WTC11 (cell line): ENCODE measurements at regions not wholly inside any gene's neighbourhood (a gene's known extent, or its start where the extent isn't known, plus 50 kb on each side); places are given as distances from the start of the nearest gene placed in this dataset.

Experiments used
- ATAC-seq: fragments of 200-7000 bp; cut with Tn5 transposase; 2 replicates; pipeline ENCODE4 v1.10.0; 2021; ENCODE audit warnings: mild to moderate bottlenecking, moderate library complexity
- CTCF ChIA-PET: fragments of 300-600 bp; sonication (Branson Sonifier 250); formaldehyde crosslinking; loops from one replicate; lab custom pipeline; 2021; ENCODE audit warnings: antibody characterized with exemption; lab: Charles Lee
- POLR2A ChIA-PET: fragments of 350-600 bp; sonication (Branson Sonifier 250); formaldehyde crosslinking; loops from one replicate; lab custom pipeline; 2021; ENCODE audit warnings: antibody characterized with exemption; lab: Charles Lee
- DNase-seq: peaks from one replicate; pipeline ENCODE4 v3.0.0; 2021; ENCODE audit warnings: low spot score
- H3K27ac Mint-ChIP-seq: 2 replicates; pipeline ENCODE4 v1.8.0; 2021; ENCODE audit warnings: mixed read lengths
- H3K27me3 Mint-ChIP-seq: 2 replicates; pipeline ENCODE4 v1.8.0; 2021; ENCODE audit warnings: low read depth, mild to moderate bottlenecking, moderate library complexity, mixed read lengths
- H3K36me3 Mint-ChIP-seq: 2 replicates; pipeline ENCODE4 v1.8.0; 2021; ENCODE audit warnings: mixed read lengths
- H3K4me1 Mint-ChIP-seq: 2 replicates; pipeline ENCODE4 v1.8.0; 2022; ENCODE audit warnings: mixed read lengths
- H3K4me3 Mint-ChIP-seq: 2 replicates; pipeline ENCODE4 v1.8.0; 2021; ENCODE audit warnings: mild to moderate bottlenecking, moderate library complexity, mixed read lengths
- H3K9me3 Mint-ChIP-seq: 2 replicates; pipeline ENCODE4 v1.8.0; 2021; ENCODE audit warnings: mixed read lengths
- CREM ChIP-seq: sonication (generic); formaldehyde crosslinking; IDR thresholded peaks from 2 replicates; pipeline ENCODE4 v1.8.1; 2022; ENCODE audit warnings: mild to moderate bottlenecking, missing genetic modification reagents, moderate library complexity
- ELF4 ChIP-seq: sonication (generic); formaldehyde crosslinking; IDR thresholded peaks from 2 replicates; pipeline ENCODE4 v1.8.1; 2022; ENCODE audit warnings: low read depth, mild to moderate bottlenecking, moderate library complexity, missing genetic modification reagents
- ESRRA ChIP-seq: sonication (generic); formaldehyde crosslinking; IDR thresholded peaks from 2 replicates; pipeline ENCODE4 v1.8.1; 2022; ENCODE audit warnings: mild to moderate bottlenecking, missing genetic modification reagents, borderline replicate concordance
- FOXJ3 ChIP-seq: sonication (generic); formaldehyde crosslinking; IDR thresholded peaks from 2 replicates; pipeline ENCODE4 v1.9.0; 2021; ENCODE audit warnings: missing genetic modification reagents, mild to moderate bottlenecking, borderline replicate concordance
- FOXP1 ChIP-seq: sonication (generic); formaldehyde crosslinking; IDR thresholded peaks from 2 replicates; pipeline ENCODE4 v1.8.0; 2022; ENCODE audit warnings: missing genetic modification reagents, mild to moderate bottlenecking, moderate library complexity, borderline replicate concordance
- FOXP4 ChIP-seq: sonication (generic); formaldehyde crosslinking; IDR thresholded peaks from 2 replicates; pipeline ENCODE4 v1.8.0; 2022; ENCODE audit warnings: mild to moderate bottlenecking, missing genetic modification reagents
- GABPB1 ChIP-seq: sonication (generic); formaldehyde crosslinking; IDR thresholded peaks from 2 replicates; pipeline ENCODE4 v1.8.1; 2023; ENCODE audit warnings: mild to moderate bottlenecking, missing genetic modification reagents
- GRHL2 ChIP-seq: fragments of 250-450 bp; sonication (Bioruptor Pico); IDR thresholded peaks from 2 replicates; pipeline ENCODE4 v1.8.0; 2022; ENCODE audit warnings: mild to moderate bottlenecking, moderate library complexity; ENCODE audit not compliant: insufficient replicate concordance, severe bottlenecking
- KAT7 ChIP-seq: sonication (generic); formaldehyde crosslinking; IDR thresholded peaks from 2 replicates; pipeline ENCODE4 v1.8.1; 2023; ENCODE audit warnings: missing genetic modification reagents, mild to moderate bottlenecking, borderline replicate concordance
- NR3C1 ChIP-seq: sonication (generic); formaldehyde crosslinking; conservative IDR thresholded peaks from 2 replicates; pipeline ENCODE4 v1.8.1; 2023; ENCODE audit warnings: low read depth, mild to moderate bottlenecking, missing genetic modification reagents
- OVOL2 ChIP-seq: fragments of 250-450 bp; sonication (Bioruptor Pico); IDR thresholded peaks from 2 replicates; pipeline ENCODE4 v1.9.0; 2021; ENCODE audit warnings: mild to moderate bottlenecking, borderline replicate concordance
- ZBTB43 ChIP-seq: sonication (generic); formaldehyde crosslinking; IDR thresholded peaks from 2 replicates; pipeline ENCODE4 v1.8.1; 2023; ENCODE audit warnings: mild to moderate bottlenecking, missing genetic modification reagents
- ZNF232 ChIP-seq: sonication (generic); formaldehyde crosslinking; IDR thresholded peaks from 2 replicates; pipeline ENCODE4 v1.8.0; 2022; ENCODE audit warnings: mild to moderate bottlenecking, missing genetic modification reagents
- ZNF281 ChIP-seq: sonication (generic); formaldehyde crosslinking; IDR thresholded peaks from 2 replicates; pipeline ENCODE4 v1.8.0; 2023; ENCODE audit warnings: mild to moderate bottlenecking, missing genetic modification reagents
- ZNF416 ChIP-seq: fragments of 250-450 bp; sonication (Bioruptor Pico); IDR thresholded peaks from 2 replicates; pipeline ENCODE4 v1.9.0; 2021; ENCODE audit warnings: mild to moderate bottlenecking, inconsistent platforms
- ZNF423 ChIP-seq: fragments of 250-450 bp; sonication (Bioruptor Pico); IDR thresholded peaks from 2 replicates; pipeline ENCODE4 v2.1.2; 2022; ENCODE audit warnings: mild to moderate bottlenecking, moderate library complexity
- ZNF512 ChIP-seq: sonication (generic); formaldehyde crosslinking; IDR thresholded peaks from 2 replicates; pipeline ENCODE4 v1.8.1; 2022; ENCODE audit warnings: missing genetic modification reagents, borderline replicate concordance
- TF ChIP-seq, protein P1 (sequence below): fragments of 250-450 bp; sonication (Bioruptor Pico); IDR thresholded peaks from 2 replicates; pipeline ENCODE4 v1.9.0; 2021; ENCODE audit warnings: moderate library complexity, mild to moderate bottlenecking, inconsistent platforms, borderline replicate concordance
- TF ChIP-seq, protein P2 (sequence below): sonication (generic); formaldehyde crosslinking; IDR thresholded peaks from 2 replicates; pipeline ENCODE4 v1.8.0; 2022; ENCODE audit warnings: mild to moderate bottlenecking, missing genetic modification reagents
- TF ChIP-seq, protein P3 (sequence below): sonication (generic); formaldehyde crosslinking; conservative IDR thresholded peaks from 2 replicates; pipeline ENCODE4 v1.8.1; 2022; ENCODE audit warnings: mild to moderate bottlenecking, missing genetic modification reagents
- TF ChIP-seq, protein P4 (sequence below): sonication (generic); formaldehyde crosslinking; IDR thresholded peaks from 2 replicates; pipeline ENCODE4 v1.8.1; 2023; ENCODE audit warnings: mild to moderate bottlenecking, missing genetic modification reagents, borderline replicate concordance

DNA sequence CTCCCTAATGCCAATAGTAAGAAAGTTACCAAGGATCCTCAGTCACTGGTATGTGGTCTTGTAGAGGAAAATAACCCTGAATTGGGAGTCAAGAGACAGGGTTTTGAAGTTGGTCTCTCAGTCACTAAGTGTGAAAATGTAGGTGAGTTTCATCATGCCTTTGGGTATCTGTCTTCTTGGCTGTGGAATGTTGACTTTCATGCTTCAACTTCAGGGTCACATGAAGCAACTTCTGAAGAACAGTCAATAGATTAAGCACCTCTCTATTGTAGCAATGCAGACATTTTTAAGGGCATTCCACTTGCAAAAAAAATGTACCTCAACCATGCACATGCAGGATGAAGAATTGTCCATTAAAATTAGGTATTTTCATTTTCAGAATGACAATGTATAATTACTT lies 194.6 kb downstream of the CSNK1G3 start (continued):
- TF ChIP-seq, protein P1, sequence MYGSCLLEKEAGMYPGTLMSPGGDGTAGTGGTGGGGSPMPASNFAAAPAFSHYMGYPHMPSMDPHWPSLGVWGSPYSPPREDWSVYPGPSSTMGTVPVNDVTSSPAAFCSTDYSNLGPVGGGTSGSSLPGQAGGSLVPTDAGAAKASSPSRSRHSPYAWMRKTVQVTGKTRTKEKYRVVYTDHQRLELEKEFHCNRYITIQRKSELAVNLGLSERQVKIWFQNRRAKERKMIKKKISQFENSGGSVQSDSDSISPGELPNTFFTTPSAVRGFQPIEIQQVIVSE (CRISPR knock-in tag): no peak
- no peak for TF ChIP-seq ESRRA (CRISPR knock-in tag)
- no peak for TF ChIP-seq FOXP4
- TF ChIP-seq ZNF512 (CRISPR knock-in tag): no peak
- TF ChIP-seq, protein P2, sequence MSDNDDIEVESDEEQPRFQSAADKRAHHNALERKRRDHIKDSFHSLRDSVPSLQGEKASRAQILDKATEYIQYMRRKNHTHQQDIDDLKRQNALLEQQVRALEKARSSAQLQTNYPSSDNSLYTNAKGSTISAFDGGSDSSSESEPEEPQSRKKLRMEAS (CRISPR knock-in tag): no peak
- no peak for TF ChIP-seq OVOL2 (CRISPR knock-in tag)
- no peak for TF ChIP-seq NR3C1 (CRISPR knock-in tag)

DNA sequence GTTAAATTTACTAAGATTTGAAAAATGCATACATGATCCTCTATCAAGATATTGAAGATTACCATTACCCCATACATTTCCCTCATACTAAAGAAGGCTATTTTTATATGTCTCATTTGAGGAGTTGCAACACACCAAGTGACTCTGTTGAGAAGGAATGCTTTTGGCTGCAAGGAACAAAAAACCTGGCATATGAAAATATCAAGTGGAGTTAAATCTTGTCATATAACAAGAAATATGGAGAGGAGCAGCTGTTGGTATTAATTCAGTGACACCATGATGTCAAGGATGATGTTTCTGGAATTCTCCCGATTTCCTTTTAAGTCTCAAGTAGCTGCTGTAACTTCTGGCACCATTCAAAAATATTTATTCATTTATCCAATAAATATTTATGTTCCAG lies 193.8 kb downstream of the CSNK1G3 start:
- DNase-seq (no peak), ATAC-seq (no peak)
- Mint-ChIP-seq H3K9me3 (peaks cover 8% of the 10 kb centered on the region), H3K4me1 (0 out of 2 replicates have a peak, but pooled peaks cover 4% of the 10 kb centered on the region), H3K4me3 (no peak overlapping the region), H3K27ac (no peak overlapping the region), H3K36me3 (peaks cover 6% of the 10 kb centered on the region; the same call in 1 of the 2 replicates), H3K27me3 (no peaks in the 10 kb centered on the region)
- ChIA-PET CTCF (no interaction called here), POLR2A (no interaction called here)
- TF ChIP-seq KAT7 (CRISPR knock-in tag): no peak
- TF ChIP-seq CREM (CRISPR knock-in tag): no peak
- TF ChIP-seq FOXJ3 (CRISPR knock-in tag): no peak
- no peak for TF ChIP-seq ZNF416
- TF ChIP-seq FOXP1: no peak
- TF ChIP-seq NR3C1 (CRISPR knock-in tag): no peak
- TF ChIP-seq, protein P1 (CRISPR knock-in tag): no peak
- no peak for TF ChIP-seq GABPB1 (CRISPR knock-in tag)
- TF ChIP-seq ZNF423 (CRISPR knock-in tag): no peak
- TF ChIP-seq, protein P3, sequence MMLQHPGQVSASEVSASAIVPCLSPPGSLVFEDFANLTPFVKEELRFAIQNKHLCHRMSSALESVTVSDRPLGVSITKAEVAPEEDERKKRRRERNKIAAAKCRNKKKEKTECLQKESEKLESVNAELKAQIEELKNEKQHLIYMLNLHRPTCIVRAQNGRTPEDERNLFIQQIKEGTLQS (CRISPR knock-in tag): no peak
- TF ChIP-seq ZNF281 (CRISPR knock-in tag): no peak
- TF ChIP-seq ZBTB43: no peak
- TF ChIP-seq GRHL2: no peak
- no peak for TF ChIP-seq ZNF232
- no peak for TF ChIP-seq ELF4 (CRISPR knock-in tag)
- TF ChIP-seq, protein P4, sequence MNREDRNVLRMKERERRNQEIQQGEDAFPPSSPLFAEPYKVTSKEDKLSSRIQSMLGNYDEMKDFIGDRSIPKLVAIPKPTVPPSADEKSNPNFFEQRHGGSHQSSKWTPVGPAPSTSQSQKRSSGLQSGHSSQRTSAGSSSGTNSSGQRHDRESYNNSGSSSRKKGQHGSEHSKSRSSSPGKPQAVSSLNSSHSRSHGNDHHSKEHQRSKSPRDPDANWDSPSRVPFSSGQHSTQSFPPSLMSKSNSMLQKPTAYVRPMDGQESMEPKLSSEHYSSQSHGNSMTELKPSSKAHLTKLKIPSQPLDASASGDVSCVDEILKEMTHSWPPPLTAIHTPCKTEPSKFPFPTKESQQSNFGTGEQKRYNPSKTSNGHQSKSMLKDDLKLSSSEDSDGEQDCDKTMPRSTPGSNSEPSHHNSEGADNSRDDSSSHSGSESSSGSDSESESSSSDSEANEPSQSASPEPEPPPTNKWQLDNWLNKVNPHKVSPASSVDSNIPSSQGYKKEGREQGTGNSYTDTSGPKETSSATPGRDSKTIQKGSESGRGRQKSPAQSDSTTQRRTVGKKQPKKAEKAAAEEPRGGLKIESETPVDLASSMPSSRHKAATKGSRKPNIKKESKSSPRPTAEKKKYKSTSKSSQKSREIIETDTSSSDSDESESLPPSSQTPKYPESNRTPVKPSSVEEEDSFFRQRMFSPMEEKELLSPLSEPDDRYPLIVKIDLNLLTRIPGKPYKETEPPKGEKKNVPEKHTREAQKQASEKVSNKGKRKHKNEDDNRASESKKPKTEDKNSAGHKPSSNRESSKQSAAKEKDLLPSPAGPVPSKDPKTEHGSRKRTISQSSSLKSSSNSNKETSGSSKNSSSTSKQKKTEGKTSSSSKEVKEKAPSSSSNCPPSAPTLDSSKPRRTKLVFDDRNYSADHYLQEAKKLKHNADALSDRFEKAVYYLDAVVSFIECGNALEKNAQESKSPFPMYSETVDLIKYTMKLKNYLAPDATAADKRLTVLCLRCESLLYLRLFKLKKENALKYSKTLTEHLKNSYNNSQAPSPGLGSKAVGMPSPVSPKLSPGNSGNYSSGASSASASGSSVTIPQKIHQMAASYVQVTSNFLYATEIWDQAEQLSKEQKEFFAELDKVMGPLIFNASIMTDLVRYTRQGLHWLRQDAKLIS: no peak
